ENCODE measurements at regions not wholly inside any gene's neighbourhood (a gene's known extent, or its start where the extent isn't known, plus 50 kb on each side); places are given as distances from the start of the nearest gene placed in this dataset.

GRCh38 chr11:129738242-129738641 is 77.4 kb upstream of the TMEM45B start:
- no peak for TF ChIP-seq DNMT1 (IDR thresholded peaks at IDR 0.05)
- no peak for TF ChIP-seq TCF7 (IDR thresholded peaks at IDR 0.05; ENCODE audit: borderline replicate concordance)
- no peak for TF ChIP-seq ZBTB8A (IDR thresholded peaks at IDR 0.05; ENCODE audit: partially characterized antibody)
- no peak for TF ChIP-seq ZBTB43 (CRISPR knock-in tag; IDR thresholded peaks at IDR 0.05)
- no peak for TF ChIP-seq MTA2 (IDR thresholded peaks at IDR 0.05; ENCODE audit: low read depth)
- no peak for TF ChIP-seq ZKSCAN3 (CRISPR knock-in tag; IDR thresholded peaks at IDR 0.05)

All from K562 (cell line).